ENCODE measurements at regions not wholly inside any gene's neighbourhood (a gene's known extent, or its start where the extent isn't known, plus 50 kb on each side); places are given as distances from the start of the nearest gene placed in this dataset.
"Not testable (repeated sequence)": the region's sequence is repeated elsewhere in the genome, so short reads cannot be mapped to it uniquely, and the experiment has no call there.

DNA sequence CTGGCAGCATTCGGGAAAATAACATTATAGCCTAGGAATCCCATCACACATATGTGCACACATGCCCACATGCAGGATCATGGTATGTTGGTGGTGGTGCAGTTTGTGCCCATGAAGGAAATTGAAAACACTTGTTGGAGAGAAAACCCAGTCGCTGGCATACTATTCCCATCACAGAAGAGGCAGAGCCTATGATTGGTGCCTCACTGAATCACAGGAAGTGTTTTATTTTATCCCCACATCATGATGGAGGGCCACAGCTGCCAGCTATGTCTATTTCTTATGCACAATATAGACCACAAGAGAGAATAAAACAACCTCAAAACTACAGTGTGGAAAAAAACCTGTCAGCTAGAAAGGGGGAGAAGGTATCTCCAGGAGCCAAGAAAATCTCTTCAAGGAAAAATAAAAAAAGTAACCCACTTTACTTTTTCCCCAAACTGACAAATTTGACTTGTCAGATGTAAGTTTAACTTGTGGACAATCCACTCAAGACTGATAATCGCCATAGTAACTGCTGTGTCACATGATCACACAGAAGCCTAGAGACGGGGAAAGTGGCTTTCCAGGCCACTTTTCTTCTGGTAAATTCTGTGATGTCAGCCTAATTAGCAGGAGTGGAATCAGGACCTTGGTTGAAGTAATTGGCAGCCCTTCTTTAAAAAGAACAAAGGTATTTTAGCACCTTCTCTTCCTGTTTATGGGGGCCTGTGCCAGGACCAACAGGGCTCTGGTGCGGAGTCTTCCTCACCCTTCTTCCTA, 100.0 kb upstream of the PLGLB2 start:
- ATAC-seq; CTCF ChIA-PET; RAD21 ChIA-PET (ENCODE audit: low non-redundant PET in 1 of 2, low total read pairs in 2 of 2, uncharacterized antibody in 2 of 2, unreplicated experiment in 2 of 2); H3K27ac ChIP-seq (ENCODE audit: low read depth, low read length); H2AFZ ChIP-seq (ENCODE audit: low read depth, low read length, poor library complexity, severe bottlenecking); H3K4me1 ChIP-seq (ENCODE audit: control insufficient read depth in 1 of 2, insufficient read depth in 2 of 2, low read length in 2 of 2); H3K4me3 ChIP-seq (replicated peaks in 1 of 2; ENCODE audit: low read depth in 1 of 2, low read length in 2 of 2); H3K27me3 ChIP-seq (ENCODE audit: insufficient read depth, low read length); POLR2A ChIA-PET; H3K9me3 ChIP-seq (ENCODE audit: control insufficient read depth in 1 of 2, insufficient read depth in 1 of 2, low read depth in 1 of 2, low read length in 2 of 2); H3K4me2 ChIP-seq (ENCODE audit: low read length); H3K36me3 ChIP-seq (ENCODE audit: control insufficient read depth in 1 of 2, insufficient read depth in 2 of 2, low read length in 2 of 2); H3K79me2 ChIP-seq (ENCODE audit: insufficient read depth, low read length); H3K9me2 ChIP-seq (ENCODE audit: insufficient read depth); BruUV-seq (replicated peaks); H3K9ac ChIP-seq (ENCODE audit: low read length); intact Hi-C loops (cut with micrococcal nuclease); DNase-seq (ENCODE audit: low read depth, low spot score); H4K20me1 ChIP-seq (ENCODE audit: insufficient read depth): not testable (repeated sequence)

DNA sequence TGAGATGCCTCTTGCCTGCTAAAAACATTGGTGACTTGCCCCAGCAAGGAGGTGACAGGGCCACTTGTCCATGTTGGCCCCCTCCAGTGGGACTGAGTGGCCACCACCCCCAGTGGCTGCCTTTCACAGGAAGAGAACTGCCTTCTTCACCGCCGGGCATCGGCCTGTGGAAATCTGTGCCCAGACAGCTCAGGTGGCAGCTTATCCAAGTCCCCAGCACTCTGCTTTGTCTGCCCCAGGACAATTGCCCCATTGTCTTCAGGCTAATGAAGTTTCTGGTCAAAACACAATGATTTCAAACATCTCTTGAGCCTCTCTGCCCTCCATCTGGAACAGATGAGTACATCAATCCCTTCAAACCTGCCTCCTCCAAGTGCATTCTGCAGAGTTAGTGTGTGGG, 99.1 kb upstream of the PLGLB2 start:
- intact Hi-C loops (cut with micrococcal nuclease); H3K9me3 ChIP-seq (ENCODE audit: control insufficient read depth in 1 of 2, insufficient read depth in 1 of 2, low read depth in 1 of 2, low read length in 2 of 2); RAD21 ChIA-PET (ENCODE audit: low non-redundant PET in 1 of 2, low total read pairs in 2 of 2, uncharacterized antibody in 2 of 2, unreplicated experiment in 2 of 2); H3K36me3 ChIP-seq (ENCODE audit: control insufficient read depth in 1 of 2, insufficient read depth in 2 of 2, low read length in 2 of 2); DNase-seq (ENCODE audit: low read depth, low spot score); BruUV-seq (replicated peaks); H3K9ac ChIP-seq (ENCODE audit: low read length); H3K9me2 ChIP-seq (ENCODE audit: insufficient read depth); H3K79me2 ChIP-seq (ENCODE audit: insufficient read depth, low read length); ATAC-seq; H3K4me2 ChIP-seq (ENCODE audit: low read length); H3K27me3 ChIP-seq (ENCODE audit: insufficient read depth, low read length); H3K27ac ChIP-seq (ENCODE audit: low read depth, low read length); POLR2A ChIA-PET; H3K4me3 ChIP-seq (replicated peaks in 1 of 2; ENCODE audit: low read depth in 1 of 2, low read length in 2 of 2); H4K20me1 ChIP-seq (ENCODE audit: insufficient read depth); H2AFZ ChIP-seq (ENCODE audit: low read depth, low read length, poor library complexity, severe bottlenecking); CTCF ChIA-PET; H3K4me1 ChIP-seq (ENCODE audit: control insufficient read depth in 1 of 2, insufficient read depth in 2 of 2, low read length in 2 of 2): not testable (repeated sequence)

DNA sequence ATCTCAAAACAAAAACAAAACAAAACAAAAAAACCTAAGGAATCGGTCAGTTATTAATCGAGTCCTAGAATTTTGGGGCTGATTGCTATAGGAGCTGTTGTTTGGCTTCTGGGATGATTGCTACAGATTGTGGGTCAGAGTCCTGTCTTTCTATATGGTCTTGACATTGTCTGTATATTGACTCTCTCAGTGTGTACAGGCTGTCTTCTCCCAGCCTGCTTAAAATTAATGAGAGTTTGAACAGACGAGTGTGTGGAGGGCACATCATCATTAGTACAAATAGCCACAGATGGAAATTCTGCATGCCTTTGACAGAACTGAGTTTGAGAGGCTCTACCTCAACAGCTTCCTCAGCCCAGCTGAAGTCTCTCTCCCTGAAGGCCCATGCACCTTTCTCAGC, 98.0 kb upstream of the PLGLB2 start:
- CTCF ChIA-PET; POLR2A ChIA-PET; H3K9me3 ChIP-seq (ENCODE audit: control insufficient read depth in 1 of 2, insufficient read depth in 1 of 2, low read depth in 1 of 2, low read length in 2 of 2); H3K27me3 ChIP-seq (ENCODE audit: insufficient read depth, low read length); H4K20me1 ChIP-seq (ENCODE audit: insufficient read depth); H3K27ac ChIP-seq (ENCODE audit: low read depth, low read length); H2AFZ ChIP-seq (ENCODE audit: low read depth, low read length, poor library complexity, severe bottlenecking); H3K9ac ChIP-seq (ENCODE audit: low read length); DNase-seq (ENCODE audit: low read depth, low spot score); RAD21 ChIA-PET (ENCODE audit: low non-redundant PET in 1 of 2, low total read pairs in 2 of 2, uncharacterized antibody in 2 of 2, unreplicated experiment in 2 of 2); H3K4me1 ChIP-seq (ENCODE audit: control insufficient read depth in 1 of 2, insufficient read depth in 2 of 2, low read length in 2 of 2); H3K4me2 ChIP-seq (ENCODE audit: low read length); H3K79me2 ChIP-seq (ENCODE audit: insufficient read depth, low read length); H3K36me3 ChIP-seq (ENCODE audit: control insufficient read depth in 1 of 2, insufficient read depth in 2 of 2, low read length in 2 of 2); BruUV-seq (replicated peaks); intact Hi-C loops (cut with micrococcal nuclease); H3K9me2 ChIP-seq (ENCODE audit: insufficient read depth); H3K4me3 ChIP-seq (replicated peaks in 1 of 2; ENCODE audit: low read depth in 1 of 2, low read length in 2 of 2); ATAC-seq: not testable (repeated sequence)

DNA sequence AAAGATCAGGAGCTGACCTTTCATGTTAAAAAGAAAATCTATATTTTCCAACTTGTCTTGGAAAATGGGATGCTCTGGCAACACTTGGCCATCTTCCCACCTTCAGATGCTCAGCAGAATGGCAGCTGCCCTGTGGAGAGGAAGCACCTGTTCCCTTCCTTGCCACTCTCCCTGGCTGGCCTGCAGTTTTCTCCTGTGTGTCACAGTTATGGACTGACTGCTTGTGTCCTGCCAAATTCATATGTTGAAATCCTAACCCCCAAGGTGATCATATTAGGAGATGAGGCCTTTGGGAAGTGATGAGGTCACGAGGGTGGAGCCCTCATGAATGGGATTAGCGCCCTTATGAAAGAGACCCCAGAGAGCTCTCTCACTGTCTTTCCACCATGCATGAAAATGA, 97.0 kb upstream of the PLGLB2 start:
- H3K9ac ChIP-seq (ENCODE audit: low read length); intact Hi-C loops (cut with micrococcal nuclease); RAD21 ChIA-PET (ENCODE audit: low non-redundant PET in 1 of 2, low total read pairs in 2 of 2, uncharacterized antibody in 2 of 2, unreplicated experiment in 2 of 2); H4K20me1 ChIP-seq (ENCODE audit: insufficient read depth); H3K9me3 ChIP-seq (ENCODE audit: control insufficient read depth in 1 of 2, insufficient read depth in 1 of 2, low read depth in 1 of 2, low read length in 2 of 2); H3K27ac ChIP-seq (ENCODE audit: low read depth, low read length); CTCF ChIA-PET; H3K4me2 ChIP-seq (ENCODE audit: low read length); H3K79me2 ChIP-seq (ENCODE audit: insufficient read depth, low read length); BruUV-seq (replicated peaks); H2AFZ ChIP-seq (ENCODE audit: low read depth, low read length, poor library complexity, severe bottlenecking); H3K9me2 ChIP-seq (ENCODE audit: insufficient read depth); ATAC-seq; H3K27me3 ChIP-seq (ENCODE audit: insufficient read depth, low read length); H3K4me3 ChIP-seq (replicated peaks in 1 of 2; ENCODE audit: low read depth in 1 of 2, low read length in 2 of 2); H3K4me1 ChIP-seq (ENCODE audit: control insufficient read depth in 1 of 2, insufficient read depth in 2 of 2, low read length in 2 of 2); POLR2A ChIA-PET; H3K36me3 ChIP-seq (ENCODE audit: control insufficient read depth in 1 of 2, insufficient read depth in 2 of 2, low read length in 2 of 2); DNase-seq (ENCODE audit: low read depth, low spot score): not testable (repeated sequence)
